HG02970 (cell line): ENCODE measurements at regions not wholly inside any gene's neighbourhood (a gene's known extent, or its start where the extent isn't known, plus 50 kb on each side); places are given as distances from the start of the nearest gene placed in this dataset.
"Not testable (repeated sequence)": the region's sequence is repeated elsewhere in the genome, so short reads cannot be mapped to it uniquely, and the experiment has no call there.

Experiments used
- ATAC-seq: cut with Tn5 transposase; IDR thresholded peaks from one replicate; pipeline ENCODE4 v1.9.1; 2021; ENCODE audit warnings: mild to moderate bottlenecking, moderate library complexity, moderate number of reproducible peaks; ENCODE audit not compliant: unreplicated experiment, low FRiP score

DNA sequence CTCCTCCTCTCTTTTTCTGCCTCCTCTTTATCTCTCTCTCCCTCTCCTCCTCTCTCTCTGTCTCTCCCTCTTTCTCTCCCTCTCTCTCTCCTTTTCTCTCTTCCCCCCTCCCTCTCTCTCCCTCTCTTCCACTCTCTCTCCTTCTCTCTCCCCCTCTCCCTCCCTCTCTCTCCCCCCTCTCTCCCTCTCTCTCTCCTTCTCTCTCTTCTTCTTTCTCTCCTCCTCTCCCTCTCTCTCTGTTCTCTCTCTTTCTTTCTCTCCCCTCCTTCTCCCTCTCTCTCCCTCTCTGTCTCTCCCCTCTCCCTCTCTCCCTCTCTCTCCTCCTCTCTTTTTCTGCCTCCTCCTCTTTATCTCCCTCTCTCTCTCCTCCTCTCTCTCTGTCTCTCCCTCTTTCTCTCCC lies 197.4 kb downstream of the UQCRFS1 start:
- ATAC-seq: no peak

DNA sequence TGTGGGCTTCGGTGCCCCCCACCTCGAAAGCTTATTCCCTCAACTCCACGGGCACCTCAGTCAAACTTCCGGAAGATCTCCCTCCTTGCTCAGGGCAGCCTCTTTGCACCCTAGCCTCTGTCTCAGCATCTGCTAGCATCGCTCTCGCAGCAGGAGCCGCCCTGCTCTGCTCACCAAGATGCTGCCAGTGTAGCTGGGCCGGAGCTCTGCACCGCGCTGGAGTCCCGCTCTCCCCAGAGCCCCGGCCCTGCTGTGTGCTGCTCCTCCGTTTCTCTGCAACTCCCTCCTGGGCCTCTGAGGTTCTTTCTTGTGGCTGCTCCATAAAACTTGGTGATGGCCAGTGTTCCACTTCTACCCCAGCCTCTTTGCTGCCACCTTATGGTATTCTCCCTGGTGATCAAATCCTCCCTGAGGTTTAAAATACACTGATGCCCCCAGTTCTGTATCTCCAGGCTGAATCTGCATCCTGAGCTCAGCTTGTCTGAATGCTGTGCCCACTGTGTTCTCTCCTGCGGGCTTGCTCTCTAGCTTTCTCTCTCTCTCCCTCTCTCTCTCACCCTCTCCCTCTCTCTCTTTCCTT lies 198.0 kb downstream of the UQCRFS1 start:
- ATAC-seq: no peak

DNA sequence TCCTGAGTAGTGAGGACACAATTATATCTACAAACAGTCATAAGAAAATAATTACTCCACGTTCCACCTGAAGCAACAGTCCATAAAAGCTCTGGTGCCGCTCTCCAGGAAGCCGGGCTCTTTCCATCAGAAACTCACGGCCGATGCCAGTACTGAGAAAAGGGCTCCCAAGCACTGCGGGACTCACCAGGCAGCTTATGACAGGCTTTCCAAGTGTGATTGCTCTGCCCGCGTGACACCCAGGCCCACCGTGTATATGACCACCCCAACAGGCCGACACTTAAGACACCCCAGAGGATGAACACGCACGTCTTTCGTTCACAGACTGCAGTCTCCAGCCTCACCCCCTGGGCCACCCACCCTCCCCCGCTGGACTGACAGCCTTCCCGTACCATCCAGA lies 199.0 kb downstream of the UQCRFS1 start:
- no peak for ATAC-seq

DNA sequence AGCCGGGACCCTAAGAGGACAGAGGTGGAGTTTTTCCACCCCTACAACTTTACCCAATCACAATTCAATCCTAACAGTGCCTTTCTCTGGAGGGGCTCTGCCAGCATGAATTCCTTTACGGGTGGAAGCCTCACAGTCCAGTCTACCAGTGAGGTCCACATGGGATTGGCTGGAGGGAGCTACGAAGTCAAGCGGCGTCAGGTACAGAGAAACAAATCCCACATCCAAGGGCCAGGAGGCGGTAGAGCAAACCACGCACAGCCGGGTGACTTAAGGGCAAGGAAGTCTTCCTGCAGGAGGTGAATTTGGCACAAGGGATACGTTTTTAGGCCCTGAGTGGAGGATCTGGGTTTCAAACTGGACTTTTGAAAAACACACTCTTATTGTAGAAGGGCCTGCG lies 199.6 kb downstream of the UQCRFS1 start:
- ATAC-seq: no peak

DNA sequence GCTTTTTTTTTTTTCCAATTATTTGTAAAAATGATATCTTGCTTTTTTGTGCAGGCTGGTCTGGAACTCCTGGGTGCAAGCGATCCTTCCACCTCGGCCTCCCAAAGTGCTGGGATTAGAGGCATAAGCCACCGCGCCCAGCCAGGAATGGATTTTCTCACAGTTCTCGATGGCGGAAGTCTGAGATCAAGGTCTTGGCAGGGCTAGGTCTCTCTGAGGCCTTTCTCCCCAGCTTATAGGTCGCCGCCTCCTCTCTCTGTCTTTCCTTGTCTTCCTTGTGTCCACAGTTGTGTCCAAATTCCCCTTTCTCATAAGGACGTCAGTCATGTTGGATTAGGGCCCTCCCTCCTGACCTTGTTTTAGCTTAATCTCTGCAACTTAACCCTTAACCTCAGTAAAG lies 200.5 kb downstream of the UQCRFS1 start:
- ATAC-seq: no peak

DNA sequence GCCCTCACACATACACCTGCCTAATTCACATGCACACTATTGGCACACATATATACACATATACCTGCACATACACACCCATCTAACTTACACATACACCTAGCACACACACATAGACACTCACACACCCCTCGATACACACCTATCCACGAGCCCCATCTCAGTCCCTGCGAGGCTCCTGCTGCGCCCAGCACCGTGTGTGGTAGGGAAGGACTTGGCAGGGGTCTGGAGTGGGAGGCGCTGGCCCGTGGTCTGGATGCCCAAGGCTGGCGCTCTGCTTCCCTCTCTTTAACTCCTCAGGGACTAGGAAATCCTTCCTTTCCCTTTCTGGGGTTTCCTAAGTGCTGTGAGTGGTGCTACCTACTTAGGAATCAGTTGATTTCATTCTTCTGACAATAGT lies 202.7 kb downstream of the UQCRFS1 start:
- no peak for ATAC-seq

DNA sequence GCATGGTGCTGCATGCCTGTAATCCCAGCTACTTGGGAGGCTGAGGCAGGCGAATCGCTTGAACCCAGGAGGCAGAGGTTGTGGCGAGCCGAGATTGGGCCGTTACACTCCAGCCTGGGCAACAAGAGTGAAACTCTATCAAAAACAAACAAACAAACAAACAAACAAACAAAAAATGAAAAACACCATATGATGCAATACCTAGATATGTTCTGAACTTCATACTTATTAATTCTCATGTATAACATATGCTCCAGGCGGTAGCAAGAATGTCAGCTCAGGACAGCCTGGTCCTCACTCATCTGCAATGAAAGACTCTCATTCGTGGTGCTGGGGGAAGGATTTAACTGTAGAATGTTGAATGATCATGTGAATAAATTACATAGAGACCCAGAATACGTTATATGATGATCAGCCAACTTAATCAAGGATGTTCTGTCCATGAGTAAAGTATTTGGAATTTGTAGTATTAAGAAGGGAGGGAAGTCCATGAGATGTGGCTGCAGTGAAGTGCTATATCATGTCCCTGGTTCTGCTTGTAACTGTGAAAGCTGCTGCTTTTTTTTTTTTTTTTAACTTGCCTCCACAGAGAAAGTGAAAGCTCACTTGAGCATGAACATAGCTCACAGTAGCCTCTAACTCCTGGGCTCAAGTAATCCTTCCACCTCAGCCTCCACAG lies 206.8 kb downstream of the UQCRFS1 start:
- no peak for ATAC-seq

DNA sequence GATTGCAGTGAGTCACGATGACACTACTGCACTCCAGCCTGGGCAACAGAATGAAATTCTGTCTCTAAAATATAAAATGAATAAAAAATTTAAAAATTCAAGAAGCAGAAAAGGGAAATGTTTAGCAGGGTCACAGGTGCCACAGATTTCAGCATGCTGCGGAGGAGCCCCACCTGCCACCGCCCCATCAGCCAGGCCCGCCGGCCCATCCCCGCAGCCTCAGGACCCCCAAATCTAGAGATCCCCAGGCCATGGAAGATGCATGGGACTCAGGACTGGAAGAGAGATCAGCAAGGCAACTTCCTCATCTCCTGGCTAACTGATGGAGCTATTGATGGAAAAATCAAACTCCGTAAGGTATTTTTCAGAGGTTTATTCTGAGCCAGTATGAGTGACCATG lies 208.2 kb downstream of the UQCRFS1 start:
- no peak for ATAC-seq

DNA sequence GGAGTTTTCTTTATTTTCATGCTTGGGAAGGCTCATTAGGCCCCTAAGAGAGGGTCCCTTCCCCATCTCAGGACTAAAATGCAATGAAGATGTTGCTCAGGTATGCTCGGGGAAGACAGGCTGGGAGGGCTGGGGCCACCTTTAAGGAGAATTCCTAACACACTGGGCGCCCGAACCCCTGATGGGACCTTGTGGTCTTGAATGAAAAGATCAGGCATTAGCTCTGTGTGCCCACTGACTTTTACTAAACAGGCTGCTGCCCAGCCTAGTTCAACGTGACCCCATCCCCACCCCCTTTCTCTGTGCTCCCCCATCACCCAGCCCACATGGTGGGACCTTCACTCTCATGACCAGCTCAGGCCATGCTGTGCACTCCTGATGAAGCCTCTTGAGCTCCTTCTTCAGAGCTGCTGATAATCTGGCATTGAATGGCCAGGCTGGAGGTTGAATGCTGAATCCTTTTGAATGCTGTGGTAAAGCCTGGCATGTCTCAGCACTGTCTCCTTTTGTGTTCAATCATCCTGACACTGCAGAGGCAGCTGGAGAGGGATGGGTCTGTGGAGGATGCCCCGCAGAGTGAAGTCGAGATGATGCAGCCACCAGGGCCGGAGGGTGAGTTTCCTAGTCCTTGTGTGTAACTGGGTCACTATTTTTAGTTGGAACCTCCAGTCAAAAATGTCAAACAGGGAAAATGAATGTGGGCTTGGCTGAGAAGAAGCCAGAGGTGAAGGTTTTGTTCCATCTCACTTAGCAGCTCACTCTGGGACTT lies 209.1 kb downstream of the UQCRFS1 start:
- no peak for ATAC-seq

DNA sequence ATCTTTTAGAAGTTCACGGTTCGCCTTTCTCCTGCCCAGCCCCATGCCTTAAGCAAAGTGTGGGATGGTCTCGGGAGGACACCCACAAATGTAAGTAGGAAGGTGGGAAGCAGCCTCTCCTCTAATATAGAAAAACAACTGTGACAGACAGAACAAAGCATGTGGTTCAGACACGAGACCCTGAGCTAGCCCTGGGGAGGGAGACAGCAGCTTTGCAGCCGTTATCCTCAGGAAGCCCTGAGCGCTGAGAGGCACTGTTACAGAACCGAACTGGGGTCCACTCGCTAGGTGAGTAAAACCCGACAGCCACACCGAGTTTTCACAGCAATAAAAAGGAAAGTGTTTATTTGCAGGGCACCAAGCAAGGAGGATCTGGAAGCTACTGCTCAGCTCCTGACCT lies 210.6 kb downstream of the UQCRFS1 start:
- no peak for ATAC-seq

DNA sequence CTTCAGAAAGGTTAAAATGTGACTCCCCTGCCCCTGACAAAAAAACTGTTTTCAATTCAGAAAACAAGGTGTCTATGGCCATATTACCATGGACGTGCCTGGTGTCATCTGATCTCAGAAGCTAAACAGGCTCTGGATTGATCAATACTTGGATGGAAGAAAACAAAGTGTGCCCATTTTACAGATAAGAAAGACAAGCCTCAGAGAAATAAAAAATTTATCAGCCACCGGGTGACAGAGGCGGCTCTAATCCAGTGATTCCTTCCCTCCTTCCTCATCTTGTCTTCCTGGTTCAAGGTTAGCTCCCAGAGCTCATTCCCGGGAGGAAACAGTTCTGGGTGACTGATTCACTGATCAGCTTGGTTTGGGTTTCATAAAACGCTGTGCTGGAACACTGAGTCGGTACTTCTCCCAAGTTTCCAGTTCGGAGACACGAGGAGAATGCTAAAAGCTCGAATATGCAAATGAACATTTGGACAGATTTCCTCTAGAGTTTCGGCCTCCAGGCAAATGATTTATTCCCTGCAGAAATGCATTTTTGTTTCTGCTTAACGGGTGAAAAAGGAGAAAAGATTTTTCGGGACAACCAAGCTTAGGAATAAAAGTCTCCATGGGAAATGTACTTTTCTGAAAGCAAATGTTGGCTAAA lies 211.2 kb downstream of the UQCRFS1 start:
- no peak for ATAC-seq

DNA sequence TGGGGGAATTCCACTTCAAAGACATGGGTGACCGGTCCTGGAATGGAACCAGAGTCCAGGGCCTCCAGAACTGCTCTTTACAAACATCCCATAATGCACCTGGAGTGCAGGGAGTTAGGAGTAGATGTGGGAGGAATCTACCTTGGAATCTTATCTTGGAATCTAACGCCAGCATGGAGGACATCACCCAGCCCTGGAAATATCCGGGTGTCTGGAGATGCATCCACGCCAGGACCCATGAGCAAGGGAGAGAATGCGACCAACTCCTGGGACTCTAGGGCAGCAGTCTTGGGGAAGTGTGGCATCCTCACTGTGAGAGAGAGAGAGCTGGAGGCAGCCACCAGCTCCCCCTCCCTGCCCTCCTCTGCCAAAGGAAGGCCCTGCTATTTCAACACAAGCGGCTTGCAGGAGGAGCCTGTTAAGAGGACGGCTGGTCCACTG lies 211.8 kb downstream of the UQCRFS1 start:
- ATAC-seq: no peak

DNA sequence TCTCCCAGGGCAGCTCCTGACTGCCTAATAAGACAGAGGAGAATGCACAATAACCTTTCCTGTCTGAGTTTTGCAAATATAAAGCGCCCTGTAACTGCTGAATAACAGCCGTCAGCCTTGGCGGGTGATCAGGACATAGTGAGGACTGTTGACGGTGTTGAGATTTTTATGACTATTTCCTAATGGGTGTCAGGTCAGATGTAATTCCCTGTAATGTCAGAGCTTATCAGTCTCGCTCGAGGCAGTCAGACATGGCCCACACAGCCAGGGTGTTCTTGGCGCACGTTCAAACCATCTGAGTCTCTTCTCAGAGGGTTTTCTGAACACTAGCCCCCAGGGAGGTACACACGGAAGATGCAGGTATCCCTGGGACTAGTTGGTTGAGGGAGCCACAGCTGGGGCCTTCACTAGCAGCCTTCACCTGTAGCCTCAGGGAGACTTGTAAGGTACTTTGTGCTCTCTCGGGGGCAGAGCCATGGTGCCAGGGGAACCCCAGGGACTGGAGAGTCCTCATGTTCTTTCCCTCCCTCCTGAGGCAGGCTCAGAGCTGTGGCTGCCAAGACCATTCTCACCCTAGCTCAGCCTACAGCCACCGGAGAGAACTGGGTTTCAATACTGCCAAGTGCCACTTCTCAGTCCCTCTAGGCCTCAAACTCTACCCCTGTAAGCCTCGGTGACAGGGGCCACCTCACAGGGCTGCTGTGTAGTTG lies 213.1 kb downstream of the UQCRFS1 start:
- ATAC-seq: no peak

DNA sequence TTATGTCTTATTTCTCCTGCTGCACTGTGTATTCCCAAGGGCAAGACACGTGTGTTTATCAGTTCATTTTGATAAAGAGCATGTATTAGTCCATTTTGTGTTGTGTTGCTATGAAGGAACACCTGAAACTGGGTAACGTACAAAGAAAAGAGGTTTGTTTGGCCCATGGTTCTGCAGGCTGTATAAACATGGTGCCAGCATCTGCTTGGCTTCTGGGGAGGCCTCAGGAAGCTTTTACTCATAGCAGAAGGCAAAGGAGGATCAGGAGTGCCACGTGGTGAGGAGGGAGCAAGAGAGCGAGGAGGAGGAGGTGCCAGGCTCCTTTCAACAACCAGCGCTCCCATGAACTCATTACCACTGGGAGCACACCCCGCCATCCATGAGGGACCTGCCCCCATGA lies 214.0 kb downstream of the UQCRFS1 start:
- no peak for ATAC-seq

DNA sequence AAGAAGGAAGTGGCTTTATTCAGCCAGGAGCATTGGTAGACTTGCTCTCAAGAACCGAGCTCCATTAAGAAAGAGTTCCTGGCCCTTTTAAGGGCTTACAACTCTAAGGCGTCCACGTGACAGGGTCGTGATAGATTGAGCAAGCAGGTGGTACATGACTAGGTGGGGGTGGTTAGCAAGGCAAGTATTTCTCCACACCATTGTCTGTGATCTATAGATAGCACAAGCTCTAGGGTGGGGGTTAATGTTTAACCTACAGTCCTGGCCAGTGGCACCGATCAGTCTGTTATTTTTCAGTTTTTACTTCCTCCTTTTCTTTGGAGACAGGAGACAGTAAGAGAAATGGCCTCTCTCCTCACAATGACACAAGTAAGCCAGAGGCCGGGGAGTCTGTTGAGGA lies 215.1 kb downstream of the UQCRFS1 start:
- ATAC-seq: not testable (repeated sequence)

DNA sequence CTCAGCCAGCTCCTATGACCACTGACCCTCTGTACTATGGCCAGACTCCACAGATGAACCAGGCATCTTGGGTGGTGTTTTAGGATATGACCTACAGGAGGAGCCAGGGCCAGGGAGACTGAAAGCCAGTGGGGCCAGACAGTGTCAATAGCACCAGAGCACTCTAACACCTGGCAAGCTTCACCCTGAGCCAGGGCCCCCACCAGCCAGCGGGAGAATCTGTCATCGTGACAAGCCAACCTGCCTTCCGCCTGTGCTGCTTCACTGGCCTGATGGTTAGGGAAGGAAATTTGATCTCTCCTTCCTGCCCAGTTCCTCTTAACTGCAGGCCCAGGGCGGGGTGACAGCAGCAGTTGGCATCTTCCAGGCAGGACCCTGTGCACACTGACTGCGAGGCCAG lies 222.4 kb downstream of the UQCRFS1 start:
- no peak for ATAC-seq

DNA sequence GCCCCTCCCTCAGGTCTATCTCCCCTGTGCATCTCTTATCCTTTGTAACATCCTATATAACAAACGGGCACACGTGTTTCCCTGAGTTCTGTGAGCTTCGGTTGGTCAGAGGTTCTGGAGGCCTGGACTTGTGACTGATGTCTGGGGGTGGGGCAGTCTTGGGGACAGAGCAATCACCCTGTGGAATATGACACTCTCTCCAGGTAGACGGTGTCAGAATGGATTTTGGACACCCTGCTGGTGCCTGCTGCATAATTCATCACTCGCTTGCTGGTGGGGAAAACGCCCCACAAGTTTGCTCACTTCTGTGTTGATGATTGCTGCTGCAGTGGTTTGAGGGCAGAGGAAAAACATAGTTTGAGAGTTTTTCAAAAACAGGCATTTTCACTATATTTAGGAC lies 223.2 kb downstream of the UQCRFS1 start:
- ATAC-seq: no peak

DNA sequence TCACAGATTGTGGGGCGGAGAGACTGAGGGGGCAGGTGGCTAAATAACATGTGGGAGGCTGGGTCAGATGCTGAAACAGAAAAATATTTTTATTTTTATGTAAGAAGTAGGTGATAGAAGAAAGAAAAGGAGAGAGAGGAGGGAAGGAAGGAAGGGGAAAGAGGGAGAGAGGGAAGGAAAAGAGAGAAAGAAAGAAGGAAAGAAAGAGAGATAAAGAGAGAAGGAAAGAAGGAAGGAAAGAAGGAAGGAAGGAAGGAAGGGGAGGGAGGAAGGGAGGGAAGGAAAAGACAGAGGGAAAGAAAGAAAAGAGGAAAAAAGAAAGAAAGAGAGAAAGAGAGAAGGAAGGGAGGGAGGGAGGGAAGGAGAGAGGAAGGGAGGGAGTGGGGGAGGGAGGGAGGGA lies 224.9 kb downstream of the UQCRFS1 start:
- no peak for ATAC-seq

DNA sequence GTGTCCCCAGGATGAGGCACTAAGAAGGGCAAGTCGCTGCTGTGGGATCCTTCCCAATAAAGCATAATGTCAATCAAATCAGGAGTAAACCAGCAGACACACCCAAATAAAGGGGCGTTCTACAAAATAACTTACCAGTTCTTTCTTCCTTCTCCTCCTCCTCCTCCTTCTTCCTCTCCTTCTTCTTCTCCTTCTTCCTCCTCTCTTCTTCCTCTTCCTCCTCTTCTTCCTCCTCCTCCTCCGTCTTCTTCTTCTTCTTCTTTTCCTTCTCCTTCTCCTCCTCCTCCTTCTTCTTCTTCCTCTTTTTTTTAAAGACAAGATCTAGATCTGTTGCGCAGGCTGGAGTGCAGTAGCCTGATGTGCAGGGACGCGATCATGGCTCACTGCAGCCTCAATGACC lies 225.8 kb downstream of the UQCRFS1 start:
- no peak for ATAC-seq

DNA sequence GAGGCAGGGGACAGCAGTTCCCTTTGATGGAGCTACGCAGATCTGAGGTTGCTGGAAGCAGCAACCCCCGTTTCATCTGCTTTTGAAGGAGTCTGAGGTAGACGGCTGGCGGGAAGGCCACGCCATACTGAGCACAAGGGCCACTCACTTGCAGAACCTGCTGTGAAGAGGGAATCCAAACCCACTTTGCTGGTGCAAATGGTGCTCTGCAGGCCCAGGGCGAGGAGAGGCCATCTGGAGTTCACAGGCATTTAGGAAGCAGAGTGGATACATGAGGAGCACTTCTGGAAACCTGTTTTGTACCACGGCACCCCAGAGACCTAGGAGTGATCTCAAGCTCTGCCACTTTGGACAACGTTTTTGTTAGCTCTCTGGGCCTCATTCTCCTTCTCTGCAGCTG lies 227.8 kb downstream of the UQCRFS1 start:
- ATAC-seq: no peak

DNA sequence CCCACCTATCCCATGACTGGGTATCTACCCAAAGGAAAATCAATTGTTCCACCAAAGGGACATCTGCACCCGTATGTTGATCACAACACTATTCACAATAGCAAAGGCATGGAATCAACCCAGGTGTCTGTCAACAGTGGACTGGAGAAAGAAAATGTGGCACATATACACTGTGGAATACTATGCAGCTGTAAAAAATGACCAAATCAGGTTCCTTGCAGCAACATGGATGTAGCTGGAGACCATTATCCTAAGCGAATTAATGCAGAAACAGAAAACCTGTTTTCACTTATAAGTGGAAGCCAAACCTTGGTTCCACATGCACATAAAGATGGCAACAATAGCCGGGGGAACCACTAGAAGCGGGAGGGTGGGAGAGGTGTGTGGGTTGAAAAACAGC lies 228.6 kb downstream of the UQCRFS1 start:
- ATAC-seq: no peak
